Fibroblast of the conjunctiva (primary cell): ENCODE measurements at regions not wholly inside any gene's neighbourhood (a gene's known extent, or its start where the extent isn't known, plus 50 kb on each side); places are given as distances from the start of the nearest gene placed in this dataset.

ENCODE experiments used
- DNase-seq: peaks from one replicate; pipeline ENCODE4 v3.0.0-alpha.2; 2010; ENCODE audit warnings: low read depth

DNA sequence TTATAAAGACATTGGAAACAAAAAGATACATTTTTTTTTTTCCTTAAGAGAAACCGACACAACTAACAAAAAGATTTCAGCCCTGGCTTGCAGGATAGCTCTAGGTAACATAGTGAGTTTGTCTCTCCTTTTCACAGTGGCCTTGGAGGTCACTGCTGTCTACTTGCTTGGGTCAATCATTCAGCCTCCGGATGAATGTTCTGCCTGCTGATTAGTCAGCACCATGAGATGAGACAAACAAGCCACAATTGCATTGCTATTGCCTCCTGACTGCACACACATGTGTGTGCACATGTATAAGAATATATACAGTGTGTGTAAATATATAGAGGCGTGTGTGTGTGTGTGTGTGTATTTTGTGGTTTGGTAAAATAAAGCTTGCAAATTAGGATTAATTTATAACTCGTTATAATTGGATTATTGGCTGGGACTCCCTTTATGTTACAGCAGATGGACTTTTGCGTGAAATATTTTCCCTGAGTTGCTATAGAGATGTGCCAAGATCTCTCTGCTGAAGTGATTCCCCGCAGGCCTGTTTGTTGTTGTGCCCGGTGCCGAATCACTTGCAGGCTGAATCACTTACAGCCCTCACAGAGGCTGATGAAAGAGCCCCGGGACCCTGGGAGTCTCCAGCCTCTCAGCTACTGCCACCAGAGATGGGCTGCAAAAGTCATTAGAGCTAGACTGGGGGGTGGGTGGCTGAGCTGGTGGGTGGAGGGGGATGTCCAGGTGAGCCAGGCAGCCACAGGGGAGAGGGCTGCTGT, 161.2 kb downstream of the FGF18 start:
- DNase-seq: peak; percentile 84

DNA sequence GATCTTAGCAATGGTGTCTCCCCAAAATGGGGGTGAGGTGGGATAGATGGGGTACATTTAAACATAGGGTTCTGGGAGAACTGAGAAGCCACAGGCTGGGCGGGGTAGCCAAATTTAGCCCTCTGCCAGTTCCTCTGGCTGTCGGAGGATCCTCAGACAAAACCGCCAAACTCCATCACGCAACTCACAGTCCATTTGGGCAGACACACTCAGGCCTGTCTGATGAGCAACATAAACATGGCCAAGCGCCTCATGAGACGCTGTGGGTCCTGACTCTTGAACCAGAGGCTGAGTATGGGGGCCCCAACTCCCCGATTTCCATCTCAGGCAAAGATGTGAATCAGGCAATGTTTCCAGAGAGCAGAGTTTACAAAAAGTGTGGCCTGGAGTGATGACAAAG, 162.3 kb downstream of the FGF18 start:
- no peak for DNase-seq

- DNase-seq: no peak
Measured at GRCh38 chr5:171582849-171583248, 163.4 kb downstream of the FGF18 start.

DNA sequence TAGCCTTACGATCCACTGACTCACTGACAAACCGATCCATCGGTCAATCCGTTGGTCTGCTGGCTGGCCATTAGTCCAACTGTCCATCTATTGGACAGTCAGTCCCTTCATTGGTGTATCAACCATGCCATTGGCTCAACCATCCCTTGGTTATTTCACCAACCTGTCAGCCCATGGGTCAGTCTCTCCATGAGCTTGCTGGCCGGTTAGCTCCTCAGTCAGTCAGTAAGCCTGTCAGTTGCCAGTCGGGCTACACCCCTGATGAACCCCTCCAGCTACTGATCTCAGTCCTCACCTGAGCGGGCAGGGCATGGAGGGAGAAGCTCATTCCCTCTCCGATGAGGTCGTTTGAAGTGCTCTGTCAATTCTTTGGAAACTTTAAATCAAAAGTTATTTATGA, 166.5 kb downstream of the FGF18 start:
- no peak for DNase-seq

DNA sequence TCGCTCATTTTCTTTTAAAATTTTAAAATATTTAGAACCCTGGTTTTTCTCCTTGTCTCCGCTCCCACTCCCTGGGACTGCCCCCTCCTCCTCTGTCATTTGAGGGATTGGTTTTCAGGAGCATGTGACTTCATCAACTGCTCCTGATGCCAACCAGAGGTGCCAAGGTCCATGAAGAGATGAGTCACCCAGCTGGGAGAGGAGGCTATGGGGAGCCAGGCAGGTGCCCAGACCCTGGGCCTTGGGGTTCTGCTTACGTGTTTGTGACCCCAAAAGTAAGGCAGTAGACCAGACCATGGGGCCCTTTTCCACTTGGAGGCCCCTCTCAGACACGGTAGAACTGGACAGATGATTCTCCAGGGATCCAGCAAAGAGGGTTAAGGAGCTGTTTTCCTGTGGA, 167.0 kb downstream of the FGF18 start:
- no peak for DNase-seq

- DNase-seq: no peak
Measured at GRCh38 chr5:171588046-171588445, 168.6 kb downstream of the FGF18 start.

- DNase-seq: no peak
Measured at GRCh38 chr5:171588790-171589189, 169.3 kb downstream of the FGF18 start.

GRCh38 chr5:171589461-171589860, 170.0 kb downstream of the FGF18 start:
- no peak for DNase-seq

- no peak for DNase-seq
Measured at GRCh38 chr5:171592076-171592475, 172.6 kb downstream of the FGF18 start.

DNA sequence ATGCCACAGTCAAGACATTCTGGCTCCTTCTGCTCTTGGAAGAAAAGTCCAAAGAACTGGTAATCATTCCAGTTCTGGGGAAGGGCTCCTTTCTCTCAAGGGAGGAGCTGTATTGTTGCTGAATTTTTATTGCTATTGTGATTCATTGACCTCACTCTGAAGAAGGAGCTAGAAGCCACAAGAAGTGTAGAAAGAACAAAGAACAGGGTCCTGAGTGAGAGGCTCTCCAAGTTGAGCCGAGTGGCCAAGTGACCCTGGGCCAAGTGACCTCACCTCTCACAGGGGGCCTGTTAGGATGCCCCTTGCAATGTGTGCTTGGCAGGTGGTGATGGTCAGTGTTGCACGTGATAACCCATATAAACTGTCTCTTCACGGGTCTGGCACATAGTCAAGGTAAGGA, 173.3 kb downstream of the FGF18 start:
- DNase-seq: no peak

DNA sequence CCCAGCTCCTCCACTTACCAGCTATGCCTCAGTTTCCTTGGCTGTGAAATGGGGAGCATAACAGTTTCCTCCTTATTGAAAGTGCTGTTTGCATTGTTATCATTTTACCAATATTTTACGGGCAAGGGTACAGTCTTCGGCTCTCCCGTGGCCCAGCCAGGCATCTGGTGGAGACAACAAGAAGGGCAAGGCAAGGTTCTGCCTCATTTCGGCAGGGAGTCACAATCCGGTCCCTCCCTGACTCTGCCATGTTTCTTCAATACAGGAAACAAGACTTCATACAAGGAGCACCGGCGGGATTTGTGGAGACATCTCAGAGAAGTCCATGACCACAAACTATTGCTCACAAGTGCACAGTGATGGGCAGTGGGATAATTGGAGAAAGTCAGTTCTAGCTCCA, 174.0 kb downstream of the FGF18 start:
- no peak for DNase-seq

DNA sequence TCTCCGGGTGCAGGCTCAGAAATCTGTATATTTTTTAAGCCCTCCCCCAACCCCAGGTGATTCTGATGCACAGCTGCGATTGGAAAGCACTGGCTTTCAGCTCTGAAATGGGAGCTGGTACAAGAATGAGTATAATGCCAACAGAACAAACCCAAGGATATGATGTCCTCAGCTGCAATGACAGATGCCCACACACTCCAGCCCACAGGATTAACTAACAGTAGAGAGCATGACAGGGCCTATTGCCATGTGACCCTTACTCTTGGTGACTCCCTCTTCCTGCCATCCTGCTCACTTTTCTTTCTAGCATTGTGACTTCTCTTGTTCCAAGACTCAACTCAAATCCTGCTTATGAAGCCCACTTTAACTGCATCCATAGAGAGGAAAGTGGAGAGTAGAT, 174.5 kb downstream of the FGF18 start:
- DNase-seq: no peak

DNA sequence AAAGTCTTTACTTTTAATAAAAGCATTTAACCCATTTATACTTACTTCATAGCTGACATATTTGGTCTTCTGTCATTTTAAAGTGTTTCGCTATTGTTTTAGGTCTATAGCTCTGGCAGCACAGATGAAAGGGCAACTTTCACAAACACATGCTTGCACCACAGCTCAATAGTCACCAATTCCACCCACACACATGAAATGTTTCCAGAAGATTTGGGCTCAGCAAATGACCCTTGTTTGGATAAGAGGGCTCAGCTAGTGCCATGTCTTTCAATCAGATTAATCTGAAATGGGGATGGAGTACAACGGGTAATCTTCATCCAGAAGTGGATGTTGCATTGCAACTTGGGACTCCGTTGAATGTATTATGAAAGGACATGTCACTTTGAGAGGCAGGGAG, 176.0 kb downstream of the FGF18 start:
- DNase-seq: no peak

- peak; percentile 84 for DNase-seq
Measured at GRCh38 chr5:171595801-171596231, 176.4 kb downstream of the FGF18 start.

DNA sequence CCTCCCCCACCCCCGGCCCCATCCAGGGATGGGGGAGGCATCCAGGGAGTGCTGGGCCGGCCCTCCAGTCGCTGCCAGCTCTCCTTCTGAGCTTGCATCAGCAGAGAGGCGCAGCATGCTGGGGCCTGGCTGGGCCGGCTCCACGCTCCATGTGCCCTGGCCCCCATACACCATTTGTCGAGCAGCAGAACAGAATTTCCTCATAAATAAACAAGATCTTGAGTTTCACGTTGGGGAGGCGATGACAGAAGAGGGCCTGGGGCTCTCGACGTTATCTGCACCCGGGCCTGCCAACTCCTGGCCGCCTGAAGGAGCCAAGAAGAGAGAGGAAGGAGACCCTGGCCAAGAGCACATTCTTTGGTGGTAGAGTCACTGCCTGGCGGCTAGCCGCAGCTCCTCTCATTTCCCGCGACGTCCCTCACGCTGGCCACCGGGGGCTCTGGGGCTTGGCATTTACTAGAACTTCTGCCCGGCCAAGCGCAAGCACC, 177.0 kb downstream of the FGF18 start:
- DNase-seq: peak; percentile 97

DNA sequence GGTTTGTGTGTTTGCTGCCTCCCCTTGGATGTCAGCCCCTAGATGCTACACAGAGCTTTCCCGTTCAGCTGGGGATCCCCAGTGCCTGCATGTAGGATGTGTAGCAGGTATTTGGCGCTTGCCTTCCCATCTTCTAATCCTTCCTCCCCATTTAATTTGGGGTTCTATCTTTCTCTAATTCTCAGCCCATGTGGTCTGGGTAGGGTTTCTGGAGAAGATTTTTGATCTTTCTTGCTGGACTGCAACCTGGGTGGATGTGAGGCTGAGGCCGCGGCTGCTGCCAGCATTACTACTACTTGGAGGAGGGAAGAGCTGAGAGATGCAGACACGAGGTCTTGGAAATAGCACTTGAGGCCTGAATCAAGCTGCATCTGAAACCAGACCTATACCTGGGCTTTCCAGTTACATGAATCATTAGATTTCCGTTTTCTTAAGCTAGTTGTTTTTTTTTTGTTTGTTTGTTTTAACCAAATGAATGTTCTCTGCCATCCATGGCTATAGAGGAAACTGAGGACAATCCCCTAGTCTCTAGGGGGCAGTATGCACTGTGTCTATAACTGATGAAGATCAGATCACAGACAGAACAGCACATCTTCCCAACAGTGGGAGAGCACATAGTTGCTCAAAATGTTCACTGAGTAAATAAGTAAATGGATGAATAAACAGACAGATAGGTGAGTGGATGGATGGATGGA, 178.6 kb downstream of the FGF18 start:
- no peak for DNase-seq

GRCh38 chr5:171598641-171599152, 179.2 kb downstream of the FGF18 start:
- no peak for DNase-seq

- DNase-seq: no peak
Measured at GRCh38 chr5:171599411-171599810, 180.0 kb downstream of the FGF18 start.

- no peak for DNase-seq
Measured at GRCh38 chr5:171599957-171600612, 180.6 kb downstream of the FGF18 start.

DNA sequence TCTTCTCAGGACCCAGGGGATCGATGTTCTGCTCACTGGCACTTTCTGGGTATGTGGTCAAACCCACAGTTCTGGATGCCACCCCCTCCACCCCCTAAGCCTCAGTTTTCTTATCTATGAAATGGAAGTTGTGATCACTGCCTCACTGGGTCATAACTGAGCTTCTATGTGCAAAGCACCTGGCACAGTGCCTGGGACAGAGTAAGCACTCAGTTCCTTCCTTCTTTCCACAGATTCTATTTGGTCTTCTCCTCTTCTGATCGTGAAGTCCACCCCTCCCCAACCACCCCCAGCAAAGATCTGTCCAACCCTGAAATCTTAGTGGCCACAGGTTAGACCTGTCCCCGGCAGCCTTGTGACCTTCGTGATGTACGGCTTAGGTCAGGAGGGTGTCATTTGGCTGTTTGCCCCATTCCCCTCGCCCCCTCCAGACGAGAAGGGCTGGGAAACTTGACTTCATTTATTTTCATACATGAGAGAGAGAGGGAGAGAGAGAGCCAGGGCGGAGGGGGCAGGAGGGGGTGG, 181.4 kb downstream of the FGF18 start:
- no peak for DNase-seq

- no peak for DNase-seq
Measured at GRCh38 chr5:171601266-171601881, 181.9 kb downstream of the FGF18 start.

DNA sequence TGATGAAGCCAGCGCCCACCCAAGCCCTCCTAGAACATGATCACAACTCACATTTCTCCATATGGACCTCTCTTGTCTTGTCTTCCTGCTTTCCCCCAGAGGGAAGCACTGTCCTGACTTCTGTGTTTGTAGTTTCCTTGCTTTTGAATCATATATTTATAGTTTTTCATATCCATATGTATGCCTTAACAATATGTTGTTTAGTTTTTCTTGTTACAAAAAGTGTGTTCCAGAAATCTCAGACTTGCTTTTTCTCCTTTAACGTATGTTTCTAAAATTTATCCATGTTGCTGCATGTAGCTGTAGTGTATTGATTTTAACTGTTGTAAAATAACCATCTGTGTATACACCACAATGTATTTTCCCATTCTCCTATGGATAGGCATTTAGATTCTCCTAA, 182.0 kb upstream of the SMIM23 start:
- DNase-seq: no peak
